ENCODE measurements at regions not wholly inside any gene's neighbourhood (a gene's known extent, or its start where the extent isn't known, plus 50 kb on each side); places are given as distances from the start of the nearest gene placed in this dataset.

DNA sequence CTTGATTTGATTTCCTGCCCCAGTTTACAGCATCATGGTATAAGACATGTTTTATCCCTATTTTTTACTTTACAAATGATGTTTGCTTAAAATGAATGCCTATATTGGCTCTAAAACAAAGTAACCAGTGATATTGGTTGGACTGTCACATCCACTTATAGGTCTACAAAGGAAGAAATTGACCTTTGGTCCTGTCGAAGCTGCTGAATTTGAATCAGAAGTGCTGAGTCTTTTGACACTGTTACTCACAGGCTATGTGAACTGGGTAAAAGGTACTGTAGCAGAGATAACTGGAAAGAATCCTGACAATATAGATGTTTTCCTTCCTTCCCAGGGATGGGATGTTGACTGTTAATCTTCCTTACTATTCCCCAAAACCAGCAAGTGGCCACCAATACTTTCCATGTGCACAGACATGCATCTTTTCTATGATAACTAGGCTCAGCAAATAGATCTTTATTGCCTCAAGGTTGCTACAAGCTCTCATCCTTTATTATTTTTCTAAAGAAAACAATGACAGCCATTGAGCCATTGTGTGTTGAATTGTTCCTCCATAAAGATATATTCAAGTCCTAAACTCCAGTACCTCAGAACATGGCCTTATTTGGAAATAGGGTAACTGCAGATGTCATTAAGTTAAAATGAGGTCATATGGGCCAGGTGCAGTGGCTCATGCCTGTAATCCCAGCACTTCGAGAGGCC is 175.9 kb upstream of the NR5A2 start:
- H3K4me3 Mint-ChIP-seq: no peak overlapping the region
- H3K9me3 Mint-ChIP-seq: no peaks in the 10 kb centered on the region
- no peak for DNase-seq
- peaks cover 10 to 16% of the 10 kb centered on the region in 2 donors for H3K27me3 Mint-ChIP-seq
- no CpG with 5 or more reads among the region's 2 CpGs for whole genome bisulfite sequencing (ENCODE audit: insufficient coverage)
- no peaks in the 10 kb centered on the region for H3K4me1 ChIP-seq (ENCODE audit: control insufficient read depth in 1 of 2, extremely low read depth in 1 of 2, insufficient read depth in 2 of 2, low read length in 2 of 2)
- POLR2A ChIA-PET: no interaction called here
- ATAC-seq (replicated peaks in 1 of 4): no peak
- no peak overlapping the region for H3K27ac Mint-ChIP-seq
- no peaks in the 10 kb centered on the region for H3K27me3 ChIP-seq (replicated peaks in 1 of 2; ENCODE audit: control insufficient read depth in 2 of 2, extremely low read depth in 1 of 2, insufficient read depth in 2 of 2, low read length in 1 of 2)
- no peaks in the 10 kb centered on the region for H3K9me3 ChIP-seq
- CTCF ChIA-PET: no interaction called here
- H3K4me3 ChIP-seq (ENCODE audit: control insufficient read depth in 1 of 2, extremely low read depth in 1 of 2, low read length in 1 of 2): no peak overlapping the region
- no peaks in the 10 kb centered on the region for H3K36me3 ChIP-seq (ENCODE audit: control insufficient read depth in 2 of 2, extremely low read depth in 1 of 2, insufficient read depth in 1 of 2, low read length in 1 of 2)
- H3K4me1 Mint-ChIP-seq: no peaks in the 10 kb centered on the region
- H3K27ac ChIP-seq (ENCODE audit: low read length): no peak overlapping the region
- H3K36me3 Mint-ChIP-seq: no peaks in the 10 kb centered on the region

GRCh38 chr1:199854686-199855321 is 172.7 kb upstream of the NR5A2 start:
- 40% methylated on average over 1 of the region's 3 CpGs for WGBS (ENCODE audit: insufficient coverage)
- H3K27ac ChIP-seq (ENCODE audit: low read length): no peak overlapping the region
- H3K27me3 ChIP-seq (replicated peaks in 1 of 2; ENCODE audit: control insufficient read depth in 2 of 2, extremely low read depth in 1 of 2, insufficient read depth in 2 of 2, low read length in 1 of 2): no peaks in the 10 kb centered on the region
- H3K4me1 ChIP-seq (ENCODE audit: control insufficient read depth in 1 of 2, extremely low read depth in 1 of 2, insufficient read depth in 2 of 2, low read length in 2 of 2): peaks cover 0 to 2% of the 10 kb centered on the region in 2 experiments
- H3K27me3 Mint-ChIP-seq: peaks cover 0 to 16% of the 10 kb centered on the region in 2 donors
- H3K4me3 ChIP-seq (ENCODE audit: control insufficient read depth in 1 of 2, extremely low read depth in 1 of 2, low read length in 1 of 2): no peak overlapping the region
- H3K36me3 ChIP-seq (ENCODE audit: control insufficient read depth in 2 of 2, extremely low read depth in 1 of 2, insufficient read depth in 1 of 2, low read length in 1 of 2): no peaks in the 10 kb centered on the region
- POLR2A ChIA-PET: no interaction called here
- CTCF ChIA-PET: no interaction called here
- H3K27ac Mint-ChIP-seq: no peak overlapping the region
- H3K9me3 ChIP-seq: no peaks in the 10 kb centered on the region
- no peak overlapping the region for H3K4me3 Mint-ChIP-seq
- H3K9me3 Mint-ChIP-seq: no peaks in the 10 kb centered on the region
- H3K36me3 Mint-ChIP-seq: no peaks in the 10 kb centered on the region
- no peak for DNase-seq
- ATAC-seq (replicated peaks in 1 of 4): no peak
- H3K4me1 Mint-ChIP-seq: peaks cover 4 to 6% (median 6%) of the 10 kb centered on the region in 3 donors

- Histone ChIP-seq H3K4me3 (ENCODE audit: control insufficient read depth in 1 of 2, extremely low read depth in 1 of 2, low read length in 1 of 2) (no peak overlapping the region), H3K4me1 (ENCODE audit: control insufficient read depth in 1 of 2, extremely low read depth in 1 of 2, insufficient read depth in 2 of 2, low read length in 2 of 2) (peaks cover 0 to 8% of the 10 kb centered on the region in 2 experiments), H3K27ac (ENCODE audit: low read length) (no peak overlapping the region), H3K9me3 (no peaks in the 10 kb centered on the region), H3K36me3 (ENCODE audit: control insufficient read depth in 2 of 2, extremely low read depth in 1 of 2, insufficient read depth in 1 of 2, low read length in 1 of 2) (no peaks in the 10 kb centered on the region), H3K27me3 (replicated peaks in 1 of 2; ENCODE audit: control insufficient read depth in 2 of 2, extremely low read depth in 1 of 2, insufficient read depth in 2 of 2, low read length in 1 of 2) (peaks cover 0 to 1% of the 10 kb centered on the region in 2 experiments)
- 50% methylated on average over 1 of the region's 4 CpGs for WGBS (ENCODE audit: insufficient coverage)
- Mint-ChIP-seq H3K4me1 (peaks cover 4 to 7% (median 6%) of the 10 kb centered on the region in 3 donors), H3K27ac (no peak overlapping the region), H3K36me3 (no peaks in the 10 kb centered on the region), H3K27me3 (peaks cover 0 to 16% of the 10 kb centered on the region in 2 donors), H3K4me3 (no peak overlapping the region), H3K9me3 (no peaks in the 10 kb centered on the region)
- ChIA-PET POLR2A (no interaction called here), CTCF (no interaction called here)
- ATAC-seq (replicated peaks in 1 of 4) (no peak), DNase-seq (no peak)
Measured at GRCh38 chr1:199855580-199855979, 171.9 kb upstream of the NR5A2 start.

GRCh38 chr1:199856216-199856780 is 171.2 kb upstream of the NR5A2 start:
- Mint-ChIP-seq H3K27ac (no peak overlapping the region), H3K9me3 (no peaks in the 10 kb centered on the region), H3K27me3 (peaks cover 0 to 16% of the 10 kb centered on the region in 2 donors), H3K36me3 (no peaks in the 10 kb centered on the region), H3K4me3 (no peak overlapping the region), H3K4me1 (peaks cover 4 to 7% (median 6%) of the 10 kb centered on the region in 3 donors)
- Histone ChIP-seq H3K36me3 (ENCODE audit: control insufficient read depth in 2 of 2, extremely low read depth in 1 of 2, insufficient read depth in 1 of 2, low read length in 1 of 2) (no peaks in the 10 kb centered on the region), H3K4me3 (ENCODE audit: control insufficient read depth in 1 of 2, extremely low read depth in 1 of 2, low read length in 1 of 2) (no peak overlapping the region), H3K4me1 (ENCODE audit: control insufficient read depth in 1 of 2, extremely low read depth in 1 of 2, insufficient read depth in 2 of 2, low read length in 2 of 2) (peaks cover 0 to 8% of the 10 kb centered on the region in 2 experiments), H3K27me3 (replicated peaks in 1 of 2; ENCODE audit: control insufficient read depth in 2 of 2, extremely low read depth in 1 of 2, insufficient read depth in 2 of 2, low read length in 1 of 2) (peaks cover 0 to 3% of the 10 kb centered on the region in 2 experiments), H3K9me3 (no peaks in the 10 kb centered on the region), H3K27ac (ENCODE audit: low read length) (no peak overlapping the region)
- no CpG with 5 or more reads among the region's 4 CpGs for WGBS (ENCODE audit: insufficient coverage)
- no peak for DNase-seq
- ATAC-seq (replicated peaks in 1 of 4): no peak
- ChIA-PET CTCF (no interaction called here), POLR2A (no interaction called here)

GRCh38 chr1:199857108-199857507 is 170.4 kb upstream of the NR5A2 start:
- Mint-ChIP-seq H3K9me3 (no peaks in the 10 kb centered on the region), H3K27me3 (peaks cover 0 to 16% of the 10 kb centered on the region in 2 donors), H3K36me3 (no peaks in the 10 kb centered on the region), H3K27ac (no peak overlapping the region), H3K4me3 (no peak overlapping the region), H3K4me1 (peaks cover 4 to 7% (median 6%) of the 10 kb centered on the region in 3 donors)
- Histone ChIP-seq H3K27me3 (replicated peaks in 1 of 2; ENCODE audit: control insufficient read depth in 2 of 2, extremely low read depth in 1 of 2, insufficient read depth in 2 of 2, low read length in 1 of 2) (peaks cover 0 to 3% of the 10 kb centered on the region in 2 experiments), H3K9me3 (no peaks in the 10 kb centered on the region), H3K27ac (ENCODE audit: low read length) (no peak overlapping the region), H3K36me3 (ENCODE audit: control insufficient read depth in 2 of 2, extremely low read depth in 1 of 2, insufficient read depth in 1 of 2, low read length in 1 of 2) (no peaks in the 10 kb centered on the region), H3K4me1 (ENCODE audit: control insufficient read depth in 1 of 2, extremely low read depth in 1 of 2, insufficient read depth in 2 of 2, low read length in 2 of 2) (peaks cover 0 to 8% of the 10 kb centered on the region in 2 experiments), H3K4me3 (ENCODE audit: control insufficient read depth in 1 of 2, extremely low read depth in 1 of 2, low read length in 1 of 2) (no peak overlapping the region)
- ChIA-PET CTCF (no interaction called here), POLR2A (no interaction called here)
- no peak for ATAC-seq (replicated peaks in 1 of 4)
- DNase-seq: no peak
- 86% methylated on average over 2 of the region's 4 CpGs for WGBS (ENCODE audit: insufficient coverage)

GRCh38 chr1:199857516-199857915 is 170.0 kb upstream of the NR5A2 start:
- no peaks in the 10 kb centered on the region for H3K9me3 Mint-ChIP-seq
- H3K27ac Mint-ChIP-seq: no peak overlapping the region
- POLR2A ChIA-PET: no interaction called here

More at GRCh38 chr1:199857516-199857915, 170.0 kb upstream of the NR5A2 start:
- no peak overlapping the region for H3K4me3 ChIP-seq (ENCODE audit: control insufficient read depth in 1 of 2, extremely low read depth in 1 of 2, low read length in 1 of 2)
- Mint-ChIP-seq H3K27me3 (peaks cover 0 to 16% of the 10 kb centered on the region in 2 donors), H3K4me1 (peaks cover 4 to 7% (median 6%) of the 10 kb centered on the region in 3 donors), H3K36me3 (no peaks in the 10 kb centered on the region), H3K4me3 (no peak overlapping the region)
- CTCF ChIA-PET: no interaction called here
- peaks cover 0 to 8% of the 10 kb centered on the region in 2 experiments for H3K4me1 ChIP-seq (ENCODE audit: control insufficient read depth in 1 of 2, extremely low read depth in 1 of 2, insufficient read depth in 2 of 2, low read length in 2 of 2)
- no peaks in the 10 kb centered on the region for H3K36me3 ChIP-seq (ENCODE audit: control insufficient read depth in 2 of 2, extremely low read depth in 1 of 2, insufficient read depth in 1 of 2, low read length in 1 of 2)
- H3K27ac ChIP-seq (ENCODE audit: low read length): no peak overlapping the region
- peaks cover 0 to 3% of the 10 kb centered on the region in 2 experiments for H3K27me3 ChIP-seq (replicated peaks in 1 of 2; ENCODE audit: control insufficient read depth in 2 of 2, extremely low read depth in 1 of 2, insufficient read depth in 2 of 2, low read length in 1 of 2)
- ATAC-seq (replicated peaks in 1 of 4) (no peak), DNase-seq (no peak)
- no peaks in the 10 kb centered on the region for H3K9me3 ChIP-seq
- WGBS (ENCODE audit: insufficient coverage): no CpG with 5 or more reads among the region's 1 CpG
